ENCODE measurements at regions not wholly inside any gene's neighbourhood (a gene's known extent, or its start where the extent isn't known, plus 50 kb on each side); places are given as distances from the start of the nearest gene placed in this dataset.

- Histone ChIP-seq H3K4me3 (no peak overlapping the region), H3K9me3 (no peaks in the 10 kb centered on the region), H3K27ac (no peak overlapping the region), H3K36me3 (no peaks in the 10 kb centered on the region), H3K4me1 (no peaks in the 10 kb centered on the region), H3K27me3 (peaks cover 34% of the 10 kb centered on the region)
- intact Hi-C loops (cut with DNase I): no loop called here
- TF ChIP-seq CTCF (IDR thresholded peaks at IDR 0.05): no peak
- DNase-seq (no peak), ATAC-seq (no peak)
Observed at GRCh38 chr22:27298332-27298731, 503.2 kb downstream of the MN1 start.

GRCh38 chr22:27298742-27299141 is 502.8 kb downstream of the MN1 start:
- DNase-seq: no peak
- Histone ChIP-seq H3K9me3 (no peaks in the 10 kb centered on the region), H3K27ac (no peak overlapping the region), H3K4me3 (no peak overlapping the region), H3K27me3 (peaks cover 34% of the 10 kb centered on the region), H3K4me1 (no peaks in the 10 kb centered on the region), H3K36me3 (no peaks in the 10 kb centered on the region)
- no peak for ATAC-seq
- intact Hi-C loops (cut with DNase I): no loop called here
- no peak for TF ChIP-seq CTCF (IDR thresholded peaks at IDR 0.05)

GRCh38 chr22:27299181-27300085 is 502.1 kb downstream of the MN1 start:
- Histone ChIP-seq H3K9me3 (no peaks in the 10 kb centered on the region), H3K36me3 (no peaks in the 10 kb centered on the region), H3K27ac (no peak overlapping the region), H3K4me3 (peak overlapping the region; percentile 8), H3K27me3 (peaks cover 34% of the 10 kb centered on the region), H3K4me1 (no peaks in the 10 kb centered on the region)
- DNase-seq (no peak), ATAC-seq (no peak)
- TF ChIP-seq CTCF (IDR thresholded peaks at IDR 0.05): no peak
- intact Hi-C loops (cut with DNase I): no loop called here

- H3K27me3 ChIP-seq: peaks cover 34% of the 10 kb centered on the region
- H3K9me3 ChIP-seq: no peaks in the 10 kb centered on the region
- H3K36me3 ChIP-seq: no peaks in the 10 kb centered on the region
- ATAC-seq (no peak), DNase-seq (no peak)
- no peaks in the 10 kb centered on the region for H3K4me1 ChIP-seq
- no peak for TF ChIP-seq CTCF (IDR thresholded peaks at IDR 0.05)
- H3K27ac ChIP-seq: no peak overlapping the region
- intact Hi-C loops (cut with DNase I): no loop called here
- H3K4me3 ChIP-seq: no peak overlapping the region
Observed at GRCh38 chr22:27300536-27301285, 500.8 kb downstream of the MN1 start.

GRCh38 chr22:27302501-27302900 is 499.1 kb downstream of the MN1 start:
- no peak for DNase-seq

More at GRCh38 chr22:27302501-27302900, 499.1 kb downstream of the MN1 start:
- no peak overlapping the region for H3K4me3 ChIP-seq
- intact Hi-C loops (cut with DNase I): no loop called here
- ATAC-seq: no peak
- no peak for TF ChIP-seq CTCF (IDR thresholded peaks at IDR 0.05)
- H3K9me3 ChIP-seq: no peaks in the 10 kb centered on the region
- no peaks in the 10 kb centered on the region for H3K36me3 ChIP-seq
- H3K27me3 ChIP-seq: peaks cover 18% of the 10 kb centered on the region
- H3K4me1 ChIP-seq: no peaks in the 10 kb centered on the region
- H3K27ac ChIP-seq: no peak overlapping the region
